Liver (tissue), 8 donors: ENCODE measurements at regions not wholly inside any gene's neighbourhood (a gene's known extent, or its start where the extent isn't known, plus 50 kb on each side); places are given as distances from the start of the nearest gene placed in this dataset.

Experiments used
- DNase-seq: peaks from one replicate; pipeline ENCODE4 v3.0.0-alpha.2; 2017; ENCODE audit warnings: low spot score
- H3K27ac ChIP-seq, 2 donors: one replicate each; pipeline ENCODE4 v1.7.0; 2013; ENCODE audit warnings: inconsistent platforms in 2 of 2, low read length in 2 of 2, control low read depth in 1 of 2, low read depth in 1 of 2, mild to moderate bottlenecking in 1 of 2
- H3K27me3 ChIP-seq, 4 donors: one replicate each; pipeline versions ENCODE4 v1.6.1 to v1.7.0; 2013; ENCODE audit warnings: low read length in 3 of 4, inconsistent platforms in 1 of 4, mild to moderate bottlenecking in 1 of 4, moderate library complexity in 1 of 4; ENCODE audit not compliant: control insufficient read depth in 4 of 4, insufficient read depth in 4 of 4
- H3K36me3 ChIP-seq, 4 donors: one replicate each; pipeline versions ENCODE4 v1.6.1 to v1.7.0; 2013; ENCODE audit warnings: low read length in 3 of 4, mild to moderate bottlenecking in 3 of 4, low read depth in 1 of 4, moderate library complexity in 1 of 4; ENCODE audit not compliant: control insufficient read depth in 4 of 4, insufficient read depth in 3 of 4
- H3K4me1 ChIP-seq, 4 donors: one replicate each; pipeline versions ENCODE4 v1.6.1 to v1.7.0; 2013; ENCODE audit warnings: low read length in 3 of 4, mild to moderate bottlenecking in 3 of 4, moderate library complexity in 1 of 4; ENCODE audit not compliant: control insufficient read depth in 4 of 4, insufficient read depth in 4 of 4
- H3K4me3 ChIP-seq, 3 donors: one replicate each; pipeline versions ENCODE4 v1.6.1 to v1.7.0; 2013; ENCODE audit warnings: low read length in 3 of 3, control low read depth in 1 of 3, low read depth in 1 of 3, mild to moderate bottlenecking in 1 of 3
- H3K9ac ChIP-seq, 2 donors: one replicate each; pipeline ENCODE4 v1.7.0; 2013; ENCODE audit warnings: low read length in 2 of 2, mild to moderate bottlenecking in 2 of 2, moderate library complexity in 2 of 2, control low read depth in 1 of 2, low read depth in 1 of 2
- H3K9me3 ChIP-seq, 4 donors: one replicate each; pipeline versions ENCODE4 v1.6.1 to v1.7.0; 2013; ENCODE audit warnings: low read length in 3 of 4; ENCODE audit not compliant: control insufficient read depth in 4 of 4
- EGR1 ChIP-seq, 2 donors: IDR thresholded peaks; 2 replicates each; pipeline ENCODE4 v1.6.1; 2016 to 2018; ENCODE audit warnings: antibody characterized with exemption in 2 of 2, low read depth in 2 of 2
- FOXA1 ChIP-seq: IDR thresholded peaks from 2 replicates; pipeline ENCODE4 v1.6.1; 2016; ENCODE audit warnings: antibody characterized with exemption
- FOXA2 ChIP-seq: IDR thresholded peaks from 2 replicates; pipeline ENCODE4 v1.6.1; 2016; ENCODE audit warnings: antibody characterized with exemption
- GABPA ChIP-seq, 2 donors: IDR thresholded peaks in 1 of 2; conservative IDR thresholded peaks in 1 of 2; 2 replicates each; pipeline ENCODE4 v1.6.1; 2016; ENCODE audit warnings: antibody characterized with exemption in 2 of 2, mild to moderate bottlenecking in 1 of 2, moderate library complexity in 1 of 2
- HNF4A ChIP-seq, 2 donors: conservative IDR thresholded peaks; 2 replicates each; pipeline ENCODE4 v1.6.1; 2016; ENCODE audit warnings: antibody characterized with exemption in 2 of 2, mild to moderate bottlenecking in 2 of 2
- HNF4G ChIP-seq: IDR thresholded peaks from 2 replicates; pipeline ENCODE4 v1.6.1; 2016; ENCODE audit warnings: antibody characterized with exemption
- JUND ChIP-seq, 2 donors: IDR thresholded peaks; 2 replicates each; pipeline ENCODE4 v1.6.1; 2016; ENCODE audit warnings: antibody characterized with exemption in 2 of 2
- NR2F2 ChIP-seq: IDR thresholded peaks from 2 replicates; pipeline ENCODE4 v1.6.1; 2016; ENCODE audit warnings: antibody characterized with exemption
- RAD21 ChIP-seq, 2 donors: IDR thresholded peaks; 2 replicates each; pipeline ENCODE4 v1.6.1; 2016; ENCODE audit warnings: antibody characterized with exemption in 2 of 2, mild to moderate bottlenecking in 2 of 2
- RXRA ChIP-seq, 2 donors: IDR thresholded peaks; 2 replicates each; pipeline ENCODE4 v1.6.1; 2017 to 2018; ENCODE audit warnings: antibody characterized with exemption in 2 of 2, mild to moderate bottlenecking in 1 of 2
- SP1 ChIP-seq: IDR thresholded peaks from 2 replicates; pipeline ENCODE4 v1.6.1; 2018; ENCODE audit warnings: antibody characterized with exemption, mild to moderate bottlenecking
- TAF1 ChIP-seq: conservative IDR thresholded peaks from 2 replicates; pipeline ENCODE4 v1.6.1; 2016; ENCODE audit warnings: antibody characterized with exemption, mild to moderate bottlenecking
- YY1 ChIP-seq: IDR thresholded peaks from 2 replicates; pipeline ENCODE4 v1.6.1; 2016; ENCODE audit warnings: antibody characterized with exemption, mild to moderate bottlenecking
- WGBS: extraction: QIAGEN DNeasy Blood & Tissue Kit; methylation state at CpG from one replicate; pipeline ENCODE4 v1.1.7; 2013; 5-methylcytosine and 5-hydroxymethylcytosine counted together
- TF ChIP-seq, protein P1 (sequence below): fragments of 150-350 bp; IDR thresholded peaks from 2 replicates; pipeline ENCODE4 v1.5.1; 2017; ENCODE audit warnings: improper control_type of control experiment, low read depth, low read length; ENCODE audit not compliant: missing input control
- TF ChIP-seq, protein P2 (sequence below): IDR thresholded peaks from 2 replicates; pipeline ENCODE4 v1.6.1; 2016; ENCODE audit warnings: antibody characterized with exemption, mild to moderate bottlenecking
- TF ChIP-seq, protein P3 (sequence below): IDR thresholded peaks from 2 replicates; pipeline ENCODE4 v1.6.1; 2016; ENCODE audit warnings: antibody characterized with exemption
- TF ChIP-seq, protein P4 (sequence below): IDR thresholded peaks from 2 replicates; pipeline ENCODE4 v1.6.1; 2016; ENCODE audit warnings: antibody characterized with exemption
- TF ChIP-seq, protein P5 (sequence below): IDR thresholded peaks from 2 replicates; pipeline ENCODE4 v1.6.1; 2016; ENCODE audit warnings: antibody characterized with exemption
- donor health status: healthy.
- donor health status: healthy.
- donor health status: healthy.
- donor health status: healthy.
- donor health status: healthy.

DNA sequence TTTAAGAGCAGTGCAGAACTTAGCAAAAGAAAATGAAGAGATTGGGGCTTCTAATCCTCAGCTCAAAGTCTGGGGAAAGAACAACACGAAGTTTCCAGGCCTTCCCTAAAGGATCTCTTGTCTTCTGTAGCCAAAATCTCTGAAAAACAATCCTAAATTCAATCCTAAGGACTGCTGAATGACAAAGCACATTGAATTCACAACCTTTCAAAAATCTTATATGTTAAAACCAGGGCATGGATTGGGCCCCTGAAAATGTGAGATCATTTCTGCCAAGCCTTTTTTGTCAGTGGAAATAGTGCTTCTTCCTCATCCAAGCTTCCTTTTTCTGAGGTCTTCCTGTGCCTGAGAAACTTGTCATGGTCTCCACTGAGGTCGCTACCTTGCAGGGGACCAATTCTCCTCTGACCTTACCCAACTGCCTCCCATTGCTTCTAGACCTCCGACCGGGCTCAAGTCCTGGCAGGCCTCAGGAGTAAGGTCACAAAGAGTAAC, 126.2 kb upstream of the ARID1B start (continued):
- TF ChIP-seq RXRA (IDR thresholded peaks at IDR 0.05) (no peak), FOXA1 (no peak), HNF4G (no peak), JUND (IDR thresholded peaks at IDR 0.05) (no peak), TAF1 (no peak), SP1 (no peak), EGR1 (IDR thresholded peaks at IDR 0.05; ENCODE audit: low read depth in 2 of 2) (no peak), GABPA (IDR thresholded peaks at IDR 0.05 in 1 of 2, conservative IDR thresholded peaks at IDR 0.05 in 1 of 2) (no peak)
- TF ChIP-seq, protein P1, sequence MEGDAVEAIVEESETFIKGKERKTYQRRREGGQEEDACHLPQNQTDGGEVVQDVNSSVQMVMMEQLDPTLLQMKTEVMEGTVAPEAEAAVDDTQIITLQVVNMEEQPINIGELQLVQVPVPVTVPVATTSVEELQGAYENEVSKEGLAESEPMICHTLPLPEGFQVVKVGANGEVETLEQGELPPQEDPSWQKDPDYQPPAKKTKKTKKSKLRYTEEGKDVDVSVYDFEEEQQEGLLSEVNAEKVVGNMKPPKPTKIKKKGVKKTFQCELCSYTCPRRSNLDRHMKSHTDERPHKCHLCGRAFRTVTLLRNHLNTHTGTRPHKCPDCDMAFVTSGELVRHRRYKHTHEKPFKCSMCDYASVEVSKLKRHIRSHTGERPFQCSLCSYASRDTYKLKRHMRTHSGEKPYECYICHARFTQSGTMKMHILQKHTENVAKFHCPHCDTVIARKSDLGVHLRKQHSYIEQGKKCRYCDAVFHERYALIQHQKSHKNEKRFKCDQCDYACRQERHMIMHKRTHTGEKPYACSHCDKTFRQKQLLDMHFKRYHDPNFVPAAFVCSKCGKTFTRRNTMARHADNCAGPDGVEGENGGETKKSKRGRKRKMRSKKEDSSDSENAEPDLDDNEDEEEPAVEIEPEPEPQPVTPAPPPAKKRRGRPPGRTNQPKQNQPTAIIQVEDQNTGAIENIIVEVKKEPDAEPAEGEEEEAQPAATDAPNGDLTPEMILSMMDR: no peak

DNA sequence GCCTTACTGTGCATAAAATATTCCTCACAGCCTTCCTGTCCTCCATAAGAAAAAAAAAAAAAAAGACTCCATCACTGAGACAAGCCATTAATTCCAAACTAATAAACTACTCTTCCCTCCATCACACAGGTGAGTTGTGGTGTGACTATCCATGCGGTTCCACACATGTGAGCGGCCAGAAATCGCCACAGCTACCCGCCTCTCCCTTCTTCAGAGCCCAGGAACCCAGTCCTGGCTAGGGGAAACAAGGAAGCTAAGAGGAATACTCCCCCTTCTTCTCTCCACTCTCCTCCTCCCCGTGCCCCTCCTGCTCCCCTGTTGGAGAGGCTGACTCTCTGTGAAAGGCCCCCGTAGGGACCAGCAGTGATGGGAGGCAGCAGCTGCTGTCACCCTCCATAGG, 128.6 kb upstream of the ARID1B start:
- no peak overlapping the region for H3K27ac ChIP-seq
- TF ChIP-seq, protein P1: no peak
- TF ChIP-seq, protein P2, sequence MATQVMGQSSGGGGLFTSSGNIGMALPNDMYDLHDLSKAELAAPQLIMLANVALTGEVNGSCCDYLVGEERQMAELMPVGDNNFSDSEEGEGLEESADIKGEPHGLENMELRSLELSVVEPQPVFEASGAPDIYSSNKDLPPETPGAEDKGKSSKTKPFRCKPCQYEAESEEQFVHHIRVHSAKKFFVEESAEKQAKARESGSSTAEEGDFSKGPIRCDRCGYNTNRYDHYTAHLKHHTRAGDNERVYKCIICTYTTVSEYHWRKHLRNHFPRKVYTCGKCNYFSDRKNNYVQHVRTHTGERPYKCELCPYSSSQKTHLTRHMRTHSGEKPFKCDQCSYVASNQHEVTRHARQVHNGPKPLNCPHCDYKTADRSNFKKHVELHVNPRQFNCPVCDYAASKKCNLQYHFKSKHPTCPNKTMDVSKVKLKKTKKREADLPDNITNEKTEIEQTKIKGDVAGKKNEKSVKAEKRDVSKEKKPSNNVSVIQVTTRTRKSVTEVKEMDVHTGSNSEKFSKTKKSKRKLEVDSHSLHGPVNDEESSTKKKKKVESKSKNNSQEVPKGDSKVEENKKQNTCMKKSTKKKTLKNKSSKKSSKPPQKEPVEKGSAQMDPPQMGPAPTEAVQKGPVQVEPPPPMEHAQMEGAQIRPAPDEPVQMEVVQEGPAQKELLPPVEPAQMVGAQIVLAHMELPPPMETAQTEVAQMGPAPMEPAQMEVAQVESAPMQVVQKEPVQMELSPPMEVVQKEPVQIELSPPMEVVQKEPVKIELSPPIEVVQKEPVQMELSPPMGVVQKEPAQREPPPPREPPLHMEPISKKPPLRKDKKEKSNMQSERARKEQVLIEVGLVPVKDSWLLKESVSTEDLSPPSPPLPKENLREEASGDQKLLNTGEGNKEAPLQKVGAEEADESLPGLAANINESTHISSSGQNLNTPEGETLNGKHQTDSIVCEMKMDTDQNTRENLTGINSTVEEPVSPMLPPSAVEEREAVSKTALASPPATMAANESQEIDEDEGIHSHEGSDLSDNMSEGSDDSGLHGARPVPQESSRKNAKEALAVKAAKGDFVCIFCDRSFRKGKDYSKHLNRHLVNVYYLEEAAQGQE: no peak
- TF ChIP-seq FOXA1 (no peak), HNF4G (no peak), FOXA2 (no peak), RAD21 (IDR thresholded peaks at IDR 0.05) (no peak), SP1 (no peak), GABPA (IDR thresholded peaks at IDR 0.05 in 1 of 2, conservative IDR thresholded peaks at IDR 0.05 in 1 of 2) (no peak), YY1 (no peak), EGR1 (IDR thresholded peaks at IDR 0.05; ENCODE audit: low read depth in 2 of 2) (no peak), NR2F2 (no peak), HNF4A (conservative IDR thresholded peaks at IDR 0.05) (no peak), TAF1 (no peak)
- TF ChIP-seq, protein P3, sequence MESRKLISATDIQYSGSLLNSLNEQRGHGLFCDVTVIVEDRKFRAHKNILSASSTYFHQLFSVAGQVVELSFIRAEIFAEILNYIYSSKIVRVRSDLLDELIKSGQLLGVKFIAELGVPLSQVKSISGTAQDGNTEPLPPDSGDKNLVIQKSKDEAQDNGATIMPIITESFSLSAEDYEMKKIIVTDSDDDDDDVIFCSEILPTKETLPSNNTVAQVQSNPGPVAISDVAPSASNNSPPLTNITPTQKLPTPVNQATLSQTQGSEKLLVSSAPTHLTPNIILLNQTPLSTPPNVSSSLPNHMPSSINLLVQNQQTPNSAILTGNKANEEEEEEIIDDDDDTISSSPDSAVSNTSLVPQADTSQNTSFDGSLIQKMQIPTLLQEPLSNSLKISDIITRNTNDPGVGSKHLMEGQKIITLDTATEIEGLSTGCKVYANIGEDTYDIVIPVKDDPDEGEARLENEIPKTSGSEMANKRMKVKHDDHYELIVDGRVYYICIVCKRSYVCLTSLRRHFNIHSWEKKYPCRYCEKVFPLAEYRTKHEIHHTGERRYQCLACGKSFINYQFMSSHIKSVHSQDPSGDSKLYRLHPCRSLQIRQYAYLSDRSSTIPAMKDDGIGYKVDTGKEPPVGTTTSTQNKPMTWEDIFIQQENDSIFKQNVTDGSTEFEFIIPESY: no peak
- TF ChIP-seq, protein P4, sequence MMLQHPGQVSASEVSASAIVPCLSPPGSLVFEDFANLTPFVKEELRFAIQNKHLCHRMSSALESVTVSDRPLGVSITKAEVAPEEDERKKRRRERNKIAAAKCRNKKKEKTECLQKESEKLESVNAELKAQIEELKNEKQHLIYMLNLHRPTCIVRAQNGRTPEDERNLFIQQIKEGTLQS: no peak
- TF ChIP-seq, protein P5, sequence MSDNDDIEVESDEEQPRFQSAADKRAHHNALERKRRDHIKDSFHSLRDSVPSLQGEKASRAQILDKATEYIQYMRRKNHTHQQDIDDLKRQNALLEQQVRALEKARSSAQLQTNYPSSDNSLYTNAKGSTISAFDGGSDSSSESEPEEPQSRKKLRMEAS: no peak
- 94% methylated on average over 6 of the region's 6 CpGs for WGBS
- no peak overlapping the region for H3K9ac ChIP-seq
- no peak overlapping the region for H3K4me3 ChIP-seq
- no peaks in the 10 kb centered on the region for H3K9me3 ChIP-seq
- H3K27me3 ChIP-seq: no peaks in the 10 kb centered on the region
- no peaks in the 10 kb centered on the region for H3K4me1 ChIP-seq
- H3K36me3 ChIP-seq: no peaks in the 10 kb centered on the region
- no peak for DNase-seq
